Neural crest cell (in vitro differentiated cells): ENCODE measurements at regions not wholly inside any gene's neighbourhood (a gene's known extent, or its start where the extent isn't known, plus 50 kb on each side); places are given as distances from the start of the nearest gene placed in this dataset.

Experiments
- DNase-seq: peaks from one replicate; pipeline ENCODE4 v3.0.0; 2021; ENCODE audit warnings: low read depth, mixed read lengths, low spot score
- H3K27ac Mint-ChIP-seq: one replicate; pipeline ENCODE4 v1.8.0; 2021; ENCODE audit warnings: mild to moderate bottlenecking, mixed read lengths; ENCODE audit not compliant: unreplicated experiment
- H3K27me3 Mint-ChIP-seq: 2 replicates; pipeline ENCODE4 v1.8.0; 2021; ENCODE audit warnings: low read depth, mild to moderate bottlenecking, mixed read lengths
- H3K36me3 Mint-ChIP-seq: 2 replicates; pipeline ENCODE4 v1.8.0; 2021; ENCODE audit warnings: low read depth, mild to moderate bottlenecking, mixed read lengths
- H3K4me1 Mint-ChIP-seq: 2 replicates; pipeline ENCODE4 v1.8.0; 2021; ENCODE audit warnings: mixed read lengths
- H3K4me3 Mint-ChIP-seq: one replicate; pipeline ENCODE4 v1.8.0; 2021; ENCODE audit warnings: mild to moderate bottlenecking, mixed read lengths
- H3K9me3 Mint-ChIP-seq: 2 replicates; pipeline ENCODE4 v1.8.0; 2021; ENCODE audit warnings: mixed read lengths
- TF ChIP-seq, protein P1 (sequence below): fragments of 200-600 bp; sonication (generic); conservative IDR thresholded peaks from 2 replicates; pipeline ENCODE4 v1.5.0; 2021; ENCODE audit warnings: antibody characterized with exemption, mild to moderate bottlenecking

DNA sequence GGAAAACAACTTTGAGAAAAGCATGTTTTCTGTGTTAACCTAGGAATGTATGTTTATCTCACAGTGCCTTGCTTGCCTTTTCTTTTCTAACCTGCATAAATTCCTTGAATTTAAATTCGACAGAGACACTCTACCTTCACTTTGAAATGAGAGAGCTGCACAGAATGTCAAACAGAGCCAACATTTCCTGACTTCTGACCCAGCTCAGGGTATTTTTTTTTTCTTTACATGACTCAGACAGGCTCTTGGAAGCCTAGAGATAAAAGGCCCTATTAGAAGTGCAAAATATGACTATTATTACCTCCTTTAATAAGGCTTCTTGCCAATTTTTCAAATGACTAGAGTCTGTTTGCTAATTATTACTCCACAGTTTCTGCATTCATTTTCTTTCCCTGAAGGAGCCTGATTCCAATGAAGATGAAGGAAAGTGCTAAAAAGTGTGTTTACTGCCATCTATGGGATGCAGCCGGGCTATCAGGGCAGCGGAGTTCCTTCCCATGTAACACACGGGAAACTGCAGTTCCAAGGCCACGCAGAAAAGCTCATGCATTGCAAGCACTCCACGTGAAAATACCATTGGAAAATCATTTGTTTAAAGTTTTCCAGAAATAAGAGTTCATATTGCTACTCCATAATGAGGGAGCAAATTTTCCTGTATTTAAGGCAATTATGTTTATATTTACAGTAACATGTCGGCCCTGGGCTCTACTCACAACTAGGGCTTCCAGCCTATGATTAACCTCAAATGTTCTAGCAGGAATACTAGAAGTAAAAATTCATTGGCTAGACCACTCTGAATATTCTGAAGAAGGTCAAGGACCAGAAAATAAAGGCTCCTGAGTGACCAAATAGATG lies 485.6 kb downstream of the ZSWIM6 start:
- no peaks in the 10 kb centered on the region for H3K36me3 Mint-ChIP-seq
- DNase-seq: peak; percentile 40
- H3K9me3 Mint-ChIP-seq: peaks cover 6% of the 10 kb centered on the region
- H3K27ac Mint-ChIP-seq: no peak overlapping the region
- H3K4me1 Mint-ChIP-seq: peaks cover 37% of the 10 kb centered on the region
- H3K4me3 Mint-ChIP-seq: no peak overlapping the region
- no peaks in the 10 kb centered on the region for H3K27me3 Mint-ChIP-seq
- TF ChIP-seq, protein P1, sequence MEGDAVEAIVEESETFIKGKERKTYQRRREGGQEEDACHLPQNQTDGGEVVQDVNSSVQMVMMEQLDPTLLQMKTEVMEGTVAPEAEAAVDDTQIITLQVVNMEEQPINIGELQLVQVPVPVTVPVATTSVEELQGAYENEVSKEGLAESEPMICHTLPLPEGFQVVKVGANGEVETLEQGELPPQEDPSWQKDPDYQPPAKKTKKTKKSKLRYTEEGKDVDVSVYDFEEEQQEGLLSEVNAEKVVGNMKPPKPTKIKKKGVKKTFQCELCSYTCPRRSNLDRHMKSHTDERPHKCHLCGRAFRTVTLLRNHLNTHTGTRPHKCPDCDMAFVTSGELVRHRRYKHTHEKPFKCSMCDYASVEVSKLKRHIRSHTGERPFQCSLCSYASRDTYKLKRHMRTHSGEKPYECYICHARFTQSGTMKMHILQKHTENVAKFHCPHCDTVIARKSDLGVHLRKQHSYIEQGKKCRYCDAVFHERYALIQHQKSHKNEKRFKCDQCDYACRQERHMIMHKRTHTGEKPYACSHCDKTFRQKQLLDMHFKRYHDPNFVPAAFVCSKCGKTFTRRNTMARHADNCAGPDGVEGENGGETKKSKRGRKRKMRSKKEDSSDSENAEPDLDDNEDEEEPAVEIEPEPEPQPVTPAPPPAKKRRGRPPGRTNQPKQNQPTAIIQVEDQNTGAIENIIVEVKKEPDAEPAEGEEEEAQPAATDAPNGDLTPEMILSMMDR: peak; percentile 73

DNA sequence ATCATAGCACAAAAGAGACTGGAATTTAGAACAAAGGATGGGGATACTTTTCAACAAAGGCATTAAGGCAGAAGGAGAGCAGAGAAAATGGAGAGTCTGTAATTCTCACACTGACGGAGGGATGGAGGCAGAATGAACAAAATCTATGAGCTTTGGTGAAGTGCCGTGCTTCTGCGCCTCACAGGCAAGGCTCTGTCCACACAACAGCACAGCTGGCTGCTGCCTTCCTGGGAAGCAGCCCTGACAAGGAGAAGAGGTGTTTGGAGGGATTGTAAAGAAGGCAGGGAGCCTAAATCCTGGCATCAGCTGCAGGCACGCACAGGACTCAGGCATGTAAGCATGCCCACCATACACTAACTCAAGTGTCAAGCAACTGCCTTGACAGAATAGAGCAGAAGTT lies 485.2 kb upstream of the KIF2A start:
- H3K36me3 Mint-ChIP-seq: no peaks in the 10 kb centered on the region
- H3K27me3 Mint-ChIP-seq: no peaks in the 10 kb centered on the region
- TF ChIP-seq, protein P1: no peak
- peak overlapping the region; percentile 69 for H3K27ac Mint-ChIP-seq
- H3K4me1 Mint-ChIP-seq: peaks cover 39% of the 10 kb centered on the region
- H3K9me3 Mint-ChIP-seq: peaks cover 6% of the 10 kb centered on the region
- no peak overlapping the region for H3K4me3 Mint-ChIP-seq
- DNase-seq: no peak

DNA sequence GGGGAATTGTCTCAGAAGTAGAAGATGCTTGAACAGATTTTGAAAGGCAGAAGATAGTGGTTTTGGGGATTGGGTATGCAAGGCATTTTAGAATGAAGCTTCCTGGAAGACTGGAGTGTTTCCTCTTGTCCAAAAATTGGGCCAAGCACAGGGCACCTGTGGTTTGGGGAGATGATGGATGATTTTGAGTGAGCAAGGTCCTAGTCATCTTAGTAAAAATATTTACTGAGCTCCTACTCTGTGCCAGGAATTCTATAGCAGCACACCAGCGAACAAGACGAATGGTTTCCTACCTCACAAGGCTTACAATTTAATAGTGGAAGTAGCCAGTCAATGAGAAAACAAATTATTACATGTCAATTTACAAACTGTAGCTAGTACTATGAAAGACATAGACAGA lies 484.4 kb upstream of the KIF2A start:
- TF ChIP-seq, protein P1: no peak
- H3K27me3 Mint-ChIP-seq: no peaks in the 10 kb centered on the region
- no peak overlapping the region for H3K27ac Mint-ChIP-seq
- H3K36me3 Mint-ChIP-seq: no peaks in the 10 kb centered on the region
- no peak for DNase-seq
- peaks cover 32% of the 10 kb centered on the region for H3K4me1 Mint-ChIP-seq
- peaks cover 6% of the 10 kb centered on the region for H3K9me3 Mint-ChIP-seq
- H3K4me3 Mint-ChIP-seq: no peak overlapping the region

DNA sequence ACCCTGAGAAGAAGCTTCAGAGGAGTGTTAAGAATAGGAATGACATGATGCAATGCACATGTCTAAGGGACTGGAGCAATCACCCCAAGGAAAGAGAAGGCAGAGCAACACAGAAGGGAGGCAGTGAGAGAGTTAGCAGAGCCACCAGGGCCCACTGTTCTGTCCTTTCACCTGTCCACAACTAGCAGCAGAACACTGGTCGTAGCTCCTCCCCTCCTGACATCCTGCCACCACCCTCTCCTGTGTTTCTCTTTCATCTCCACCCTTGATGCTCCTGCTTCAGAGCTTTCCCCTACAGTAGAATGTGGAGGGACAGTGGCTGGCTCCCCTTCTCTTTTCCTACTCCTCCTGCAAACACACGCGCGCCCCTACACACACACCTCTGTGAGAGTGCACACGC lies 483.4 kb upstream of the KIF2A start:
- DNase-seq: no peak
- H3K27ac Mint-ChIP-seq: peak overlapping the region; percentile 46
- H3K4me3 Mint-ChIP-seq: no peak overlapping the region
- H3K9me3 Mint-ChIP-seq: peaks cover 6% of the 10 kb centered on the region
- H3K36me3 Mint-ChIP-seq: no peaks in the 10 kb centered on the region
- no peaks in the 10 kb centered on the region for H3K27me3 Mint-ChIP-seq
- TF ChIP-seq, protein P1: no peak
- peaks cover 22% of the 10 kb centered on the region for H3K4me1 Mint-ChIP-seq

DNA sequence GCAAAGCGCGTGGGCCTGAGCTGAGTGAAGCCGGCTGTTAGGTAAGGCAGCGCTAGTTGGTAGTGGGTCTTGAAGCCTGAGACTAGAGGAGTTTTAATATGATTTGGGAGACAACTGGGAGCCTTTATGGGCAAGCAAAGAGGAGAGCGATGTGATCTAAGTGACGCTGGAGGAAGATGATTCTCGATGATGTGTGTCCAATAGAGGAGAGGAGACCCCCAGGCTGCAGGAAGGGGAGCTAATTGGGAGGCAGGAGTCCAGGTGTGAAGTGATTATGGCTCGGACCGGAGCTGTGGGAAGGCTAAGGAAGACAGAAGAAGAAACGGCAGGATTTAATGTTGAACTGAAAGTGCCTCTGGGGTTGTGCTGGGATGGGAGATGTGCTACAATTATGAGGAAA lies 482.9 kb upstream of the KIF2A start:
- Mint-ChIP-seq H3K36me3 (no peaks in the 10 kb centered on the region), H3K27me3 (no peaks in the 10 kb centered on the region), H3K27ac (peak overlapping the region; percentile 46), H3K9me3 (peaks cover 6% of the 10 kb centered on the region), H3K4me1 (peaks cover 19% of the 10 kb centered on the region), H3K4me3 (no peak overlapping the region)
- TF ChIP-seq, protein P1: no peak
- no peak for DNase-seq
